HG03060 (cell line): ENCODE measurements at regions not wholly inside any gene's neighbourhood (a gene's known extent, or its start where the extent isn't known, plus 50 kb on each side); places are given as distances from the start of the nearest gene placed in this dataset.

Experiments used
- ATAC-seq: cut with Tn5 transposase; IDR thresholded peaks from one replicate; pipeline ENCODE4 v1.9.1; 2021; ENCODE audit warnings: low read depth, moderate number of reproducible peaks; ENCODE audit not compliant: unreplicated experiment

GRCh38 chr4:156656896-156657295, 314.7 kb downstream of the PDGFC start:
- ATAC-seq, result no peak

DNA sequence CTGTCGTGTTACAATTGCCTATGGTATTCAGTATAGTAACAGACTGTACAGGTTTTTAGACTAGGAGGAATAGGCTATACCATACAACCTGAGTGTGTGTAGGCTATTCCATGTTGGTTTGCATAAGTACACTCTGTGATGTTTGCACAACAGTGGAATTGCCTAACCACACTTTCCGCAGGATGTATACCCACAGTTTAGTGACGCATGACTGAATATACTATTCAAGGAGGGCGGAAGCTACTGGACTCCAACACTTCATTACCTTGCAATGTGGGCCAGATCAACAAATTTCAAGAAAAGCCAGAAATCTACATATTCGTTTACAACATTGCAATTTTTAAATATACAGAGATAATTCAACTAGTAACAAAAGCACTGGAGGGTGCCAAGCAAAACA, 317.2 kb downstream of the PDGFC start:
- ATAC-seq, result no peak

DNA sequence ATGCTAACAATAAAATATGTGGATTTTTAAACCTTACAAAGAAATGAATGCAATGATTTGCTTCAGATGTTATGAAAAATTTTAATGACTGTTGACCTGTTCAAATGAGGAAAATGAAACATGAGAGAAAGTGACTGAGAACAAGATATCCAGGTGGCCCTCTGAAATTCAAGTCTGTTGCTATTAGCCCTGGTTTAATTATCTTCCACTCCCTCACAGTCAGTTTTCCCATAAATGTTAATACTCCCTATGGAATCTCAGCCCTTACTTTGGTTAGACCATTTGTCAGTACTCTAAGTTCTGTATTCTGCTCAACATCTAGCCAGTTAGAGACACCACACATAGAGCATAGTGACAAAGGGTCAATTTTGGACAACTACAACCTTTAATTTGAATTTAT, 327.8 kb downstream of the PDGFC start:
- ATAC-seq, result no peak

DNA sequence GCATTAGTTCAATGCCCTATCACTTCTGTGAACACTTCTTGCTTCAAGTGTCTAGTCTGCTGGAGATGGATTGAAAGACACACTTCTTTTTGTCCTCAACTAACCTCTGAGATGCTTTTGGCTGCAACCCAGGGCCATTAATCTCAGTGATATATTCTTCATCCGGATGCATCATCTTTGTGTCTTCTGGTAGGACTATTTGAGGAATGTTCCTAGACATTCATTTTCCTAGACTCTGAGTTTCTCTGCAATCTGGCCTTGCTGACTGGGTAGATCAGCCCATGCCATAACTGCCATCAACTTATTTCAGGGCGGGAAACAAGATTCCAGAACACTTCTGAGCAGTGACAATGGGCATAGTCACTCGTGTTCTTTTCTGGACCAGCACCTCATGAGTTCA, 329.4 kb downstream of the PDGFC start:
- ATAC-seq, result no peak

DNA sequence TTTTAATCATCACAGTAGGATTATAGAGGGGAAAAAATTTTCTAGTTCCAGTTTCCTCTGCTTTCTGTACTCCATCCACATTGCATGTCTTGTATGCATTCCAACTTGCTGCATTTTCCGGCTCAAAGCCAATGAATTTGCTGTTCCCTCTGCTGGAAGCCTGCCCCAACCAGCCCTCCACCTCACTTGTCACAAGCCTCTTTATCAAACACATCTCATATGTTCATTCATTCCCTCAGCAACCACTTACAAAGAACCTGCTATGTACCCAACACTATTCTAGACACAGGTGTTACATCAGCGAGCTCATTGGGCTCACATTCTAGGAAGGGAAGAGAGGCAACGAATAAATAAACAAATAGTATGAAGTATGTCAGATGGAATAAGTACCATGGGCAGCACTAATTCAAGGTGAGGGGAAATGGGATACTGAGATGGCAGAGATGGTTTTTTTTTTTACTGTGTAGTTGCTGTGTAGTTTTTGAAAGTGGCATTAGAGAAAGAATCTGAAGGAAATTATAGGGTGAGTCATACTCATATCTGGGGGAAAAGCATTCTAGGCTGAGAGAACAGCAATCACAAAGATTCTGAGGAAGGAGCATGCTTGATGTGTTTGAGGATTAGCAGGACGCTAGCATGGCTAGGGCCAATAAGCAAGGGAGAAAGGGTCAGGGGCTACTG, 332.5 kb downstream of the PDGFC start:
- ATAC-seq, result no peak

DNA sequence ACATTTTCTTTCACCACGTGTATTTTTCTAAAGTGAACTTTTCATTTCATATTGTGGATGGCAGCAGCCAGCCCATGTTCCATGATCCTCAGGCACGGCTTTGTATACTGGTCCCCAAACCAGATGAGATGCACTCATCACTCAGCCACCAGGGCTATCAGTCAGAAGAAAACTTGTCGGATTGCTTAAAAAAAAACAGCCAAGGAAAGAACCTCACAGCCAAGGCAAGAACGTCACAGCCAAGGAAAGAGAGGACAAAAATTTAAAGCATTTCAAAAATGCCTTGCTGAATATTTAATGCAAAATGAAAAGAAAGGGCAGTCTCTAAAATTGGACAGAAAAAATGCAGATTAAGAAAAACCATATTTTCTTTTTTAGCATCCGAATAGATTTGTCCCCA, 333.3 kb downstream of the PDGFC start:
- no peak for ATAC-seq

- ATAC-seq, result no peak
These were observed 335.2 kb downstream of the PDGFC start for GRCh38 chr4:156636381-156636780.

DNA sequence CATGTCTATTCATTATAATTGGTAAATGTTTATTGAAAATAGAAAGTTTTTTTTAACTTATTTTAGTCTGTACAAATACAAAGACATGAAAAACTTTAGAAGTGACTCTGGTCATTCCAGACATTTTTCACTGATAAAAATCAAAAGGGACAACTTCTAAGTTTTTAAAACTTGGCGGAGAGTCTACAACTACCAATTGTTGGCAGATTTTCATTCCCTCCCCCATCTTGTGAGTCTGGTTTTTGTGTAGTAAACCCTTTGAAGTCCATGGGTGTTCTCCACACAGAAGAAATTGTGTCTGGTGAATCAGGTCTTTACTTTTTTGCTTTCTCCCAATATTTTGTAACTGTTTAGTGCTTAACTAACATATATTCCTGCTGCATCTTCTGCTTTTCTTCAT, 336.5 kb downstream of the PDGFC start:
- no peak for ATAC-seq

GRCh38 chr4:156634612-156635011, 337.0 kb downstream of the PDGFC start:
- no peak for ATAC-seq

- ATAC-seq, result no peak
These were observed 337.8 kb downstream of the PDGFC start for GRCh38 chr4:156633847-156634246.

DNA sequence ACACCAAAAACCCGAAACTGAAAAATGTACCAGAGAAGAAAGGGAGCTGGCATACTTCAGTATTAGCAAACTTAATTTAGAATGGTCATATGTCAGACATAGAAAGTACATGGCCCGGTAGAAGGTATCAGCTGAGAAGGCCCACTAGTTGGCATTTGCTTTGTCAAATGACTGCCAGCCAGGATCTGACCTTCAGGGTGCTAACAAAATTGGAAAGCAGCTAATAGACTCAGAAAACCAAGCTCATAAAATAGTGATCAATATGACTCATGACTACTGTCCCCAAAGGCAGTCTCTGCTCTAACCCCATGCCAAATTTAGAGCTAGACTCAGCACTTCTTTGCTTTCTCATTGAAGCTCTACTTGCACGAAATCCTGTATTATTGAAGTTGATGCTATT, 342.7 kb downstream of the PDGFC start:
- ATAC-seq, result no peak

DNA sequence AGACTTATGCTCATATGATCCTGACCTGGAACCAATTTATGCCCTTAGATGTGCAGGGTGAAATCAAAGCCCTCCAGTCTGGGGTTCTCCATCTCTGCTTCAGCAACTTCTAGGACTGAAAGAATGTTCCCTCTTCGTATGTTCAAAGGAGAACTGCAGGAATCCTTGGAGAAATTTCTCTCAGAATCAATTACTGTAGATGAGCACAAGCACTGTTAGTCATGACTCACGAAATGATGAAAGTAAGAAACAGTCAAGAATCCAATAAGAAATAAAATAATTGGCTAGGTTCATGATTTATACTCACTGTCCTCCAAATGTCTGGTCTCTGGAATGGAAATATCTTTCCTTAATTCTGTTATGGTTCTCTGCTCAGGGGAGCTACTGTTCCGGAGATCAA, 348.2 kb downstream of the PDGFC start:
- ATAC-seq, result no peak

GRCh38 chr4:156620786-156621185, 350.8 kb downstream of the PDGFC start:
- ATAC-seq, result no peak

DNA sequence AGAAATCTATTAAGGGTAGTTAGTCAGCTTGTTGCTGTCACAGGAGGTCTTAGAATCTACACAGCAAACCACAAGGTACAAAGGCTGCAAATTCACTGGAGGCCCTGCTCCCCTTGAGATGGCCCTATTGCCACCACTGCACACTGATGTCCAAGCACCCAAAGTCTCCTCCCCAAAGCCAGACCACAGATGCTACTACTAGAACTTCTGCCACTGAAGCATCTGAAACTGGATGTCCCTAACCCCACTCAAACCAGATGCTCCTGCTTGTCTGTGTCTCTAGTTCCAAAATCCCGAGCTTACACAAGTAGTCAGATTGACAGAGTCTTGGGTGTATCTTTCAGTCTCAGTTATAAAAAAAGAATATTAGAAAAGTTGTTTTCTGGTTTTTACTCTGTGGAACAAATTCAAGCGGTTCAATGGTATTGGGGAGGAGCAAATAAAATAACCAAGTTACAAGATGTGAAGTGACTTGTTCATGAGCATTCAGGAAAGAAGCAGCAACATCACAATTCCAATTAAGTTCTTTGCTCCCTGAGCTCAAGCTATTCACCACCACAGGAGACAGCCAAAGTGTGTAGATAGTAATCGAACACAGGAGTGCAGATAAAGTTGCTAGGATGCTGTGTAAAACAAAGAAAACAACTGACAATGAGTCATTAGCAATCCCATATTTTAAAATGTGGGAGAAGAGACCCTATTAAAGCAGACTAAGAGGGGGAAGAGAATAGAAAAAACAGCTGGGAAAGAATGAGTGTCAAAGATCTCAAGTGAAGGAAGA, 352.3 kb downstream of the PDGFC start:
- no peak for ATAC-seq

DNA sequence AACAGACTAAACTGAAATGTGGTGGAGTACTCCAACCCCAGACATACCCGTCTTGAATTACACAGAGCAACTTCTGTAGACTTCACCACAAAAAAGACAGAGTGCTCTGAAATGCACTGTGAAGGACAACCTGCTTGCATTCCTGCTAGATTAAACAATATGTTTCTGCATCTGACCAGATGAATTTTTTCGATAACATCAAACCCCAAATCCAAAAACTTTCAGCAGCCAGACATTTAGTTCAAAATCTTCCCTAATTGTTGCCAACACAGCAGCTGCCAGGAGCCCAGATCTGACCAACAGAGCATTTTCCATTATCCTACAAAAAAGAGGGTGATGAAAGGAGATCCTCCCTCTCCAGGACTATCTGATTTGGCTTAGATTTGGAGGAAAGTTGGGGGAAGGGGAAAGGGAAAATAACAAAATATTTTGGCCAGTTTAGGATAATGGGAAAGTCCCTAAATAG, 356.5 kb downstream of the PDGFC start:
- ATAC-seq, result no peak

- ATAC-seq, result no peak
These were observed 357.1 kb downstream of the PDGFC start for GRCh38 chr4:156614536-156614935.

- ATAC-seq, result no peak
These were observed 362.2 kb downstream of the PDGFC start for GRCh38 chr4:156609421-156609820.

DNA sequence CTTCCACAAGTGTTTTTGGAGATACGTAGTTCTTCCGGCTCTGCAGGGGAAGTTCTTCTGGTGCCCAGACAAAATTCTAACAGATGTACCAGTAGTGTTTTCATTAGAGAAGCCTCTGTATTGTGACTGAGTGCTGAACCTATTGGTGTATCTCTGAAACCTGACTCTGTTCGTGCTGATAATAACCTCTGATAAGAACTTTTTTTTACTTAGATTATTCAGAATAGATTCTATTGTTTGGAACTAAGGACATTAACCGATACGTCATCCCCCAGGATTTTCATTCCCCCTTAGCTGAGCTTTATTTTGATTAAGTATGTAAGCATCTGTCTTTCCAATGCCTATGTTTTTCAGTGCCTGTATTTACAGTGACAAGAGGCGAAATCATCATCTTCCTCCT, 362.9 kb downstream of the PDGFC start:
- no peak for ATAC-seq

DNA sequence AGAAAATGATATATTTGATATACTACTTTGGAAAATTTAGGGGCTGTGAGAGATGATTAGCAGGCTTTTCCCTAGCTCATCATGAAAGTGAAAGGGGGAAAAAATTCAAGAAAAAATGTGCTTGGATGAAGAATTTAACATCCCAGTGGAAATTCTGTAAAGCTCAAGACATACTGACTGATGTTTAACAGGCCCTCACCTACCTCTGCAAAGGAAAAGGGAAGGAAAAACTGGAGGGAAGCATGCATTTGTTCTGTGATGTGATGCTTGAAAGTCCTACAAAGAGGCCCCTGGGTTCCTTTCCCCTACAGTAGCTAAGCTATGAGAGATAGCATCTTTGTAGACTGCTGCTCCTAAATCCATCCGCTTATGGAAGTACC, 364.1 kb downstream of the PDGFC start:
- no peak for ATAC-seq

DNA sequence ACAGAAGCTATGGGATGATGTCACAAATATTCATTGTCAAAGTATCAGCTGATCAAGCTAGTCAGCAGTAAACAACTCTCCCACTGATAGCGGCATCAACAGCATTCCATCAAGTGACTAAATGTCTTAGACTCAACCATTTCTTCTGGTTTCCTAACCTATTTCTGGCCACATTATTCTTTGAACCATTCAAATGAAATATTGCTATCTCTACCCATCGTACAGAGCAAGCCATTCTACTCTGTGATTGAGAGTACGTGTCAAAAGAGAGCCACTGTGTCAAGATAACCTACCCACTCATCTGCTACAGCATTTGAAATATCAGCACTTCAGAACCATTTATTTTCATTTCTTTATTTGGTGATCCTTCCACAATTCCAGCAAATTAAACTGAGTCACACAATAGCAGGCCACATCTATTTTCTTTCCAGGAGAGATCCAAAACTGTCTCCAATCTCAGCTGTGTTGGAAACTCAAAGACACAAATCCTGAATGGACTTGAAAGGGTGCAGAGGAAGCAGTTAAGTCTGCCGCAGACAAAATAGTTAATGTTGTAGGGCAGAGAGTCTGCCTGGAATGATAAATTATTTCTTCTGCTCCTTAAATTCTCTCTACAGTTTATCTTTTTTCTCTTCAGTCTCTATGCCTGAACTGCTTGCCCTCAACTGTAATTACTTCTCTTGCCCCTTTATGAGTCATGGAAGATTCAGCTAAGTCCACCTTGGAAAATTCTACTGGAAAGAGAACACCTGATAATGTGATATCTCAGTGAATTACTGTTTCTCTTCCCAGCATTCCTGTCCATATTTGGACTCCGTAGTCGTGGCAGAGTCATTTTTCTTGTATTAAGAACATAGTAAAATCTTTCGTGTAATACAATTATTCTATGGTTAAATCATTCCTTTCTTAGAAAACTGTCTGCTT, 364.8 kb downstream of the PDGFC start:
- ATAC-seq, result no peak

DNA sequence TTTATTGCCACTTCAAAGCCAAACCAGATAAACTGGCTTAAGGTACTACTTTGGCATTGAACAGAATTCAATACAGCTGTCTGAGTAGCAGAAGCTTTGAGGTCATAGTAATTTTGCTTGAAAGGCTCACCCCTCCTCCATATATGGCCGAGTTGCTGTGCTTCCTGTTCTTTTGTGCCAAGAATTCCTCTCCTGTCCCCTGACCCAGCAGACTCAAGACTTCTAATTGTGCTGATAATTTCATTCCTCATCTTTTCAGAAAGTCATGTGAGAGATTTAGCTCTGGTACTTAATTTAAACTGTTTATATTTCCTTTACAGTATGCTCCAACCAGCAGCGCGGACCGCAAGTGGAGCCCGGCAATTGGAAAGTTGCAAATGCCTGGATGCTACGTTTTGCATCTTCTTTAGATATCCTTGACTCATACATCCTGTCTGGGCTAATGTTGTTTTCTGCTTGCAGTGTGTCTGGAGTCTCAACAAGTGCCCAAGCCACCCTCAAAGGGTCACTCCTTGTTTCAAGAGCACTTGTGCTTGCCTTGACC, 373.4 kb downstream of the PDGFC start:
- ATAC-seq, result no peak
